Parathyroid adenoma (tissue), 2 donors: ENCODE measurements at regions not wholly inside any gene's neighbourhood (a gene's known extent, or its start where the extent isn't known, plus 50 kb on each side); places are given as distances from the start of the nearest gene placed in this dataset.

Source experiments
- H2AFZ ChIP-seq: fragments of 300-600 bp; sonication (generic); one replicate; pipeline ENCODE4 v1.7.0; 2017; ENCODE audit warnings: antibody characterized with exemption, mild to moderate bottlenecking
- H3K27ac ChIP-seq: fragments of 300-600 bp; sonication (generic); one replicate; pipeline ENCODE4 v1.7.0; 2017
- H3K27me3 ChIP-seq: fragments of 300-600 bp; sonication (generic); one replicate; pipeline ENCODE4 v1.7.0; 2017; ENCODE audit warnings: low read length; ENCODE audit not compliant: control insufficient read depth, insufficient read depth
- H3K36me3 ChIP-seq: fragments of 300-600 bp; sonication (generic); one replicate; pipeline ENCODE4 v1.7.0; 2017; ENCODE audit warnings: low read length; ENCODE audit not compliant: control insufficient read depth, insufficient read depth
- H3K4me1 ChIP-seq: fragments of 300-600 bp; sonication (generic); one replicate; pipeline ENCODE4 v1.7.0; 2017; ENCODE audit warnings: control low read depth
- H3K4me2 ChIP-seq: fragments of 300-600 bp; sonication (generic); one replicate; pipeline ENCODE4 v1.7.0; 2017; ENCODE audit warnings: low read length
- H3K4me3 ChIP-seq: fragments of 300-600 bp; sonication (generic); one replicate; pipeline ENCODE4 v1.7.0; 2017; ENCODE audit warnings: low read depth, low read length
- H3K79me2 ChIP-seq: fragments of 300-600 bp; sonication (generic); one replicate; pipeline ENCODE4 v1.7.0; 2017; ENCODE audit warnings: control low read depth
- H3K9ac ChIP-seq: fragments of 300-600 bp; sonication (generic); one replicate; pipeline ENCODE4 v1.7.0; 2017; ENCODE audit warnings: mild to moderate bottlenecking
- H3K9me3 ChIP-seq: fragments of 300-600 bp; sonication (generic); one replicate; pipeline ENCODE4 v1.7.0; 2017; ENCODE audit warnings: low read length; ENCODE audit not compliant: control insufficient read depth
- TF ChIP-seq, protein P1 (sequence below): fragments of 300-600 bp; sonication (generic); IDR thresholded peaks from one replicate; pipeline ENCODE4 v1.7.0; 2017; ENCODE audit warnings: antibody characterized with exemption, mild to moderate bottlenecking
- donor health status: primary hyperparathyroidism.

DNA sequence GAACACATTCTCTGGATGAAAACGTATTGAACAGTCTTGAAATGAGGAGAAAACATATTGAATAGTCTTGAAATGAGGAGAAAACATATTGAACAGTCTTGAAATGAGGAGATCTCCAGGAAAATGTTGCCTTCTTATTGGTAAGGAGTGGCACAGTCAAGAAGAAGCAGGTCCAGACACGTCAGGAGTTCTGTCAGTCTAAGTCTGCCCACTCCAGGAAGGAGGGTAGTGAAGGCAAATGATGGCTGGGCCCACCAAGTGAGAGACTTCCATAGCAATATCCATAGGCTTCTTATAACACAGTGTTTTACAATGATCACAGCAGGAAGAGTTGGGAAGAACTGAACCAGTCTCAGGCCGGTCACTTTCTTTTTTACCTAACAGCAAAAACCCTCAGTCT lies 316.2 kb downstream of the ETAA1 start:
- TF ChIP-seq, protein P1, sequence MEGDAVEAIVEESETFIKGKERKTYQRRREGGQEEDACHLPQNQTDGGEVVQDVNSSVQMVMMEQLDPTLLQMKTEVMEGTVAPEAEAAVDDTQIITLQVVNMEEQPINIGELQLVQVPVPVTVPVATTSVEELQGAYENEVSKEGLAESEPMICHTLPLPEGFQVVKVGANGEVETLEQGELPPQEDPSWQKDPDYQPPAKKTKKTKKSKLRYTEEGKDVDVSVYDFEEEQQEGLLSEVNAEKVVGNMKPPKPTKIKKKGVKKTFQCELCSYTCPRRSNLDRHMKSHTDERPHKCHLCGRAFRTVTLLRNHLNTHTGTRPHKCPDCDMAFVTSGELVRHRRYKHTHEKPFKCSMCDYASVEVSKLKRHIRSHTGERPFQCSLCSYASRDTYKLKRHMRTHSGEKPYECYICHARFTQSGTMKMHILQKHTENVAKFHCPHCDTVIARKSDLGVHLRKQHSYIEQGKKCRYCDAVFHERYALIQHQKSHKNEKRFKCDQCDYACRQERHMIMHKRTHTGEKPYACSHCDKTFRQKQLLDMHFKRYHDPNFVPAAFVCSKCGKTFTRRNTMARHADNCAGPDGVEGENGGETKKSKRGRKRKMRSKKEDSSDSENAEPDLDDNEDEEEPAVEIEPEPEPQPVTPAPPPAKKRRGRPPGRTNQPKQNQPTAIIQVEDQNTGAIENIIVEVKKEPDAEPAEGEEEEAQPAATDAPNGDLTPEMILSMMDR: no peak
- no peak overlapping the region for H3K4me3 ChIP-seq
- no peaks in the 10 kb centered on the region for H3K36me3 ChIP-seq

GRCh38 chr2:67716895-67717396 lies 319.8 kb downstream of the ETAA1 start:
- Histone ChIP-seq H3K4me2 (no peak overlapping the region), H3K36me3 (no peaks in the 10 kb centered on the region), H3K27me3 (no peaks in the 10 kb centered on the region), H3K27ac (no peak overlapping the region), H3K9me3 (no peaks in the 10 kb centered on the region), H3K4me1 (no peaks in the 10 kb centered on the region), H3K4me3 (no peak overlapping the region), H2AFZ (no peak overlapping the region), H3K9ac (no peak overlapping the region), H3K79me2 (no peaks in the 10 kb centered on the region)
- TF ChIP-seq, protein P1: no peak

More for the DNA sequence above, 316.2 kb downstream of the ETAA1 start:
- Histone ChIP-seq H3K9me3 (no peaks in the 10 kb centered on the region), H3K27me3 (no peaks in the 10 kb centered on the region), H3K79me2 (no peaks in the 10 kb centered on the region), H2AFZ (no peak overlapping the region), H3K27ac (no peak overlapping the region), H3K4me2 (no peak overlapping the region), H3K4me1 (peaks cover 10% of the 10 kb centered on the region), H3K9ac (no peak overlapping the region)

DNA sequence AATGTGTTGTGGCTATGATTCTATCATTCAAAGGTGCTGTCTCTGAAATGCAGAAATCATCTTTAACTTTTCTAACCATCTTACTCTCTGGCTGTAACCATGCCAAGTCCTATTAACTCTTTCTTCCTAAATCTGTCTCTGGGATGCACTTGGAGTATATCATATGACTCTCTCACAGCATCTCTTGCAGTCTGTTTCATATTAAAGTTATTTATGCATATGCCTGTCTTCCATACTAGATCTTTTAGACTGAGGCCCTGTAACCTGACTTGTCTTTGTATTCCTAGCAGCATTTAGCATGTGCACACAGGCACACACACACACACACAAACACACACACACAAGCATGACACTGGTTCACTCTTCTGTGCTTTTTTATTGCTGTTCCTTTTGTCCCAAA lies 320.6 kb downstream of the ETAA1 start:
- no peak overlapping the region for H3K4me2 ChIP-seq
- no peaks in the 10 kb centered on the region for H3K9me3 ChIP-seq
- no peak overlapping the region for H2AFZ ChIP-seq
- H3K9ac ChIP-seq: no peak overlapping the region
- H3K27ac ChIP-seq: no peak overlapping the region
- H3K79me2 ChIP-seq: no peaks in the 10 kb centered on the region
- TF ChIP-seq, protein P1: no peak
- no peaks in the 10 kb centered on the region for H3K36me3 ChIP-seq
- no peaks in the 10 kb centered on the region for H3K27me3 ChIP-seq
- H3K4me3 ChIP-seq: no peak overlapping the region
- no peaks in the 10 kb centered on the region for H3K4me1 ChIP-seq

DNA sequence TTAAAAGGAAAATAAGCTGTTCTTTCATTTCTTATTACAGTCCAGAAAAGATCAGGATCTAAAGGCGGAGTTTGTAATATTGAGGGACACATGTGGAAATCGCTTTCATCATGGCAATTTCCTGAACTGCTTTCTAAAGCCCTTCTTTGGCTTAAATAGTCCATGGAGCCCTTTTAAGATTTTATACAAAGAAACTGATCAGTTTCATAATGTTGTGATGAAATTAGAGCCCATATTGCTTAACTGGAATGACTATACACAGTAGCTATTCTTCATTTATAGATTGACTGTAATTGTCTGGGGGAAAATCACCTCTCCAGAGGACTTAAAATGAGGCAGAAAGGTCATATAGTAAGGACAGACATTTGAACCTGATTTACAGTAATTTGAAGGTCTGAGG lies 322.2 kb downstream of the ETAA1 start:
- Histone ChIP-seq H2AFZ (no peak overlapping the region), H3K27me3 (no peaks in the 10 kb centered on the region), H3K4me1 (no peaks in the 10 kb centered on the region), H3K4me3 (no peak overlapping the region), H3K9ac (no peak overlapping the region), H3K79me2 (no peaks in the 10 kb centered on the region), H3K9me3 (no peaks in the 10 kb centered on the region), H3K36me3 (no peaks in the 10 kb centered on the region), H3K27ac (no peak overlapping the region), H3K4me2 (no peak overlapping the region)
- TF ChIP-seq, protein P1: no peak

DNA sequence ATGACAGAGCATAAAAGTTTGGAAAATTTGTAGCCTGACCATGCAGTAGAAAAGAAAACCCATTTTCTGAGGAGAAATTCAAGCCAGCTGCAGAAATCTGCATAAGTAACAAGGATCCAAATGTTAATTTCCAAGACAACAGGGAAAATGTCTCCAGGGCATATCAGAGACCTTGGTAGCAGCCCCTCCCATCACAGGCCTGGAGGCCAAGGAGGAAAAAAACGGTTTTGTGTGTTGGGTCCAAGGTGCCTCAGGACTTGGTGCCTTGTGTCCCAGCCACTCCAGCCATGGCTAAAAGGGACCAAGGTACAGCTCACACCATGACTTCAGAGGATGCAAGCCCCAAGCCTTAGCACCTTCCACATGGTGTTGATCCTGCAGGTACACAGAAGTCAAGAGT lies 324.4 kb downstream of the ETAA1 start:
- no peak overlapping the region for H2AFZ ChIP-seq
- H3K27me3 ChIP-seq: no peaks in the 10 kb centered on the region
- H3K4me1 ChIP-seq: no peaks in the 10 kb centered on the region
- H3K4me3 ChIP-seq: no peak overlapping the region
- H3K4me2 ChIP-seq: no peak overlapping the region
- TF ChIP-seq, protein P1: no peak
- no peaks in the 10 kb centered on the region for H3K79me2 ChIP-seq
- no peak overlapping the region for H3K27ac ChIP-seq
- no peaks in the 10 kb centered on the region for H3K36me3 ChIP-seq
- no peaks in the 10 kb centered on the region for H3K9me3 ChIP-seq
- no peak overlapping the region for H3K9ac ChIP-seq
